ENCODE measurements at regions not wholly inside any gene's neighbourhood (a gene's known extent, or its start where the extent isn't known, plus 50 kb on each side); places are given as distances from the start of the nearest gene placed in this dataset.

- no peak for TF ChIP-seq PATZ1 (CRISPR knock-in tag; IDR thresholded peaks at IDR 0.05; ENCODE audit: borderline replicate concordance)
- TF ChIP-seq CHD4 (IDR thresholded peaks at IDR 0.05; ENCODE audit: insufficient read depth, insufficient replicate concordance, low read depth, low read length, poor library complexity, severe bottlenecking): no peak
- no peak for TF ChIP-seq BCL6 (CRISPR knock-in tag; IDR thresholded peaks at IDR 0.05)
- TF ChIP-seq ZNF395 (CRISPR knock-in tag; IDR thresholded peaks at IDR 0.05): no peak
- no peak for TF ChIP-seq ZFP91 (CRISPR knock-in tag; IDR thresholded peaks at IDR 0.05)
- TF ChIP-seq USF2 (CRISPR knock-in tag; IDR thresholded peaks at IDR 0.05): no peak
- no peak for TF ChIP-seq NCOA1 (IDR thresholded peaks at IDR 0.05; ENCODE audit: low read depth)
- no peak for TF ChIP-seq POLR2B (IDR thresholded peaks at IDR 0.05; ENCODE audit: low read depth, partially characterized antibody)
- no peak for TF ChIP-seq TARDBP (IDR thresholded peaks at IDR 0.05)
Measured at GRCh38 chr7:85376589-85376988, 189.7 kb upstream of the SEMA3D start (continued).

Data from K562 (cell line).